C4-2B (cell line): ENCODE measurements at regions not wholly inside any gene's neighbourhood (a gene's known extent, or its start where the extent isn't known, plus 50 kb on each side); places are given as distances from the start of the nearest gene placed in this dataset.

Experiments
- CTCF ChIP-seq: fragments of 450-650 bp; conservative IDR thresholded peaks from 2 replicates; pipeline ENCODE4 v1.5.1; 2017; ENCODE audit warnings: mild to moderate bottlenecking
- ZFX ChIP-seq: fragments of 450-650 bp; IDR thresholded peaks from 2 replicates; pipeline ENCODE4 v1.6.1; 2017

DNA sequence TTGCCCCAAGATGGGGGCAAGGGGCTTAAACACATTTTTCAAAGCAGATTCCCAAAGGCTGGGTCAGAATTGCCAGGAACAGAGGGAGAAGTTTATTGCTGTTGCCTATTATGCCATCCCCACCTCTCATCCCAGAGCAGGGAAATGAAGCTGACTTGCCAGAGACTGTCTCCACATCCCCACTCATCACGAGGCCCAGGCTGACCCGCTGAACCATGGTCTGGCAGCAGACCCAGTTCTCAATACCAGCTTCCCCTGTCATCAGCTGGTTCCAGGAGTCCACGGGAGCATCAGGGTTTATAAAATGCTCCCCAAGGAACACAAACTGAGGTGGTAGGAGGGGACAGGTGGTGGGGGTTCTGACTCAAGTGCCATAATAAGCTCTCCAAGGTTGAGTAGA is 605.9 kb downstream of the NPHP4 start:
- TF ChIP-seq CTCF (no peak), ZFX (no peak)
